ENCODE measurements at regions not wholly inside any gene's neighbourhood (a gene's known extent, or its start where the extent isn't known, plus 50 kb on each side); places are given as distances from the start of the nearest gene placed in this dataset.

DNA sequence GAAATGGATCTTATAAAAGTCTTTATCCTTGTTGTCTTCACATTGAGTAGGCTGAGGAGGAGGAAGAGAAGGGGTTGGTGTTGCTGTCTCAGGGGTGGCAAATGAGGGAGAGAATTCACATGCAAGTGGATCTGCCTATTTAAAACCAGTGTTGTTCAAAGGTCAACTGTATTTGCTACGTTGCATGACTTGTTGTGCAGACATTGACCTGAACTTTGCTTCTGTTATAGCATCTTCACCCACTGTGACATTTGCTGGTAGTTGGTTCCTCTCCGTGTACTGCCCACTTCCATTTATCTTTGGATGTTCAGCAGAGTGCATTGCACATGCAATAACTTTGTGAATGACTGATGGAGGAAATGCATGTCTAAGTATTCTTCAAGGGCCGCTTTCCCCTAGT, 228.6 kb upstream of the DPP10 start:
- TF ChIP-seq EZH2phosphoT487 (IDR thresholded peaks at IDR 0.05; ENCODE audit: borderline replicate concordance, low read length) (no peak), EZH2 (IDR thresholded peaks at IDR 0.05; ENCODE audit: low read length, unreplicated experiment) (no peak)

Data from PC-3 (cell line).